Endothelial cell of umbilical vein (primary cell): ENCODE measurements at regions not wholly inside any gene's neighbourhood (a gene's known extent, or its start where the extent isn't known, plus 50 kb on each side); places are given as distances from the start of the nearest gene placed in this dataset.

Experiments used
- BruUV-seq: library from RNA; stranded (reverse); fragments of 400-500 nt; replicated peaks from 2 replicates; lab custom pipeline; 2021; lab: Mats Ljungman, UMichigan
- CTCF ChIA-PET: fragments of 300-600, 350-600 bp; sonication (Branson Sonifier 250); formaldehyde crosslinking; loops from one replicate; lab custom pipeline; 2021; ENCODE audit warnings: antibody characterized with exemption, inconsistent platforms; lab: Charles Lee
- POLR2A ChIA-PET: fragments of 300-600, 350-600 bp; sonication (Branson Sonifier 250); formaldehyde crosslinking; loops from one replicate; lab custom pipeline; 2021; ENCODE audit warnings: antibody characterized with exemption, inconsistent platforms; lab: Charles Lee
- DNase-seq: peaks from one replicate; pipeline ENCODE4 v3.0.0-alpha.2; 2011; ENCODE audit warnings: low read depth, low spot score
- FAIRE-seq: peaks from 2 replicates; lab custom pipeline; 2011; peaks lifted over from hg19 to GRCh38; lab: Jason Lieb, UNC
- H2AFZ ChIP-seq: 2 replicates; pipeline ENCODE4 v1.6.0; 2012; ENCODE audit warnings: low read depth, low read length, control low read depth, inconsistent platforms
- H3K27ac ChIP-seq: 2 replicates; pipeline ENCODE4 v1.5.1; 2011; ENCODE audit warnings: low read depth, mild to moderate bottlenecking, control low read depth, low read length, moderate library complexity; ENCODE audit not compliant: insufficient read depth
- H3K27me3 ChIP-seq, 2 experiments: 2 replicates each; pipeline versions ENCODE4 v1.6.0 to v1.6.1; 2011; ENCODE audit warnings: low read length in 2 of 2, mixed read lengths in 1 of 2; ENCODE audit not compliant: control insufficient read depth in 2 of 2, insufficient read depth in 2 of 2
- H3K36me3 ChIP-seq, 2 experiments: 2 replicates in 1 of 2; 3 replicates in 1 of 2; pipeline ENCODE4 v1.5.1; 2011; ENCODE audit warnings: low read length in 2 of 2, mild to moderate bottlenecking in 1 of 2, moderate library complexity in 1 of 2; ENCODE audit not compliant: control insufficient read depth in 2 of 2, insufficient read depth in 2 of 2; ENCODE audit errors: extremely low read depth in 1 of 2
- H3K4me1 ChIP-seq: 3 replicates; pipeline ENCODE4 v1.5.1; 2011; ENCODE audit warnings: mild to moderate bottlenecking, low read length; ENCODE audit not compliant: control insufficient read depth, insufficient read depth; ENCODE audit errors: extremely low read depth
- H3K4me2 ChIP-seq: 2 replicates; pipeline ENCODE4 v1.6.1; 2011; ENCODE audit warnings: low read length, control low read depth, mixed read lengths; ENCODE audit not compliant: insufficient read depth
- H3K4me3 ChIP-seq, 3 experiments: fragments of 200-600 bp in 1 of 3; sonication (generic), shearing (Covaris generic) in 1 of 3; replicated peaks in 1 of 3; 2 replicates each; pipeline ENCODE4 v1.5.1; 2011 to 2016; ENCODE audit warnings: control low read depth in 3 of 3, low read length in 3 of 3, mild to moderate bottlenecking in 2 of 3, inconsistent platforms in 1 of 3, low read depth in 1 of 3, moderate library complexity in 1 of 3; ENCODE audit not compliant: insufficient read depth in 1 of 3
- H3K79me2 ChIP-seq: 2 replicates; pipeline ENCODE4 v1.6.0; 2012; ENCODE audit warnings: low read length, inconsistent platforms; ENCODE audit not compliant: control insufficient read depth, insufficient read depth
- H3K9ac ChIP-seq: replicated peaks from 2 replicates; pipeline ENCODE3; 2011; ENCODE audit warnings: low read length, control low read depth; ENCODE audit not compliant: insufficient read depth; ENCODE audit errors: extremely low read depth
- H3K9me1 ChIP-seq: replicated peaks from 3 replicates; pipeline ENCODE4 v1.6.0; 2011; ENCODE audit warnings: mild to moderate bottlenecking, low read length; ENCODE audit not compliant: control insufficient read depth, insufficient read depth; ENCODE audit errors: extremely low read depth
- H3K9me3 ChIP-seq: replicated peaks from 2 replicates; pipeline ENCODE4 v1.5.1; 2012; ENCODE audit warnings: low read length, inconsistent platforms; ENCODE audit not compliant: control insufficient read depth, insufficient read depth
- H4K20me1 ChIP-seq: replicated peaks from 2 replicates; pipeline ENCODE3; 2011; ENCODE audit warnings: mild to moderate bottlenecking, low read length; ENCODE audit not compliant: control insufficient read depth, insufficient read depth; ENCODE audit errors: extremely low read depth
- EZH2 ChIP-seq: IDR thresholded peaks from 2 replicates; pipeline ENCODE4 v1.6.1; 2012; ENCODE audit warnings: borderline replicate concordance, low read depth, mild to moderate bottlenecking, moderate library complexity, low read length, inconsistent platforms; ENCODE audit not compliant: severe bottlenecking
- FOS ChIP-seq: IDR thresholded peaks from 2 replicates; pipeline ENCODE4 v1.6.1; 2011; ENCODE audit warnings: mild to moderate bottlenecking, low read length, moderate library complexity, borderline replicate concordance; ENCODE audit not compliant: insufficient read depth
- GATA2 ChIP-seq: IDR thresholded peaks from 2 replicates; pipeline ENCODE4 v1.7.0; 2011; ENCODE audit warnings: low read depth, mild to moderate bottlenecking, moderate library complexity, mixed read lengths, low read length; ENCODE audit not compliant: insufficient read length, insufficient read depth
- JUN ChIP-seq: IDR thresholded peaks from 2 replicates; pipeline ENCODE4 v1.6.1; 2011; ENCODE audit warnings: borderline replicate concordance, low read depth; ENCODE audit not compliant: insufficient read length, insufficient read depth
- MYC ChIP-seq: IDR thresholded peaks from one replicate; pipeline ENCODE4 v1.6.1; 2011; ENCODE audit warnings: mild to moderate bottlenecking, low read depth, low read length
- POLR2A ChIP-seq: IDR thresholded peaks from 2 replicates; pipeline ENCODE4 v1.6.1; 2012; ENCODE audit warnings: low read depth, mild to moderate bottlenecking, control low read depth, low read length
- POLR2AphosphoS5 ChIP-seq: IDR thresholded peaks from 2 replicates; pipeline ENCODE4 v1.6.1; 2012; ENCODE audit warnings: low read depth, mild to moderate bottlenecking, control low read depth, low read length, moderate library complexity; ENCODE audit not compliant: insufficient read depth
- dilution Hi-C: fragments of 300-500 bp; cut with MboI; formaldehyde crosslinking; loops from one replicate; pipeline ENCODE4 v1.15.0; 2019; ENCODE audit warnings: low sequenced_read_pairs; ENCODE audit not compliant: extremely low pct_ligation_motif_present
- intact Hi-C: fragments of 100-400 bp; cut with micrococcal nuclease; formaldehyde crosslinking; loops from one replicate; pipeline ENCODE4 v1.10.0; 2022
- TF ChIP-seq, protein P1 (sequence below), 2 donors: IDR thresholded peaks; 1 replicate in 1 of 2; 2 replicates in 1 of 2; pipeline ENCODE4 v1.5.1; 2011; ENCODE audit warnings: low read length in 2 of 2, mild to moderate bottlenecking in 2 of 2, moderate library complexity in 2 of 2, control low read depth in 1 of 2, inconsistent platforms in 1 of 2, low read depth in 1 of 2; ENCODE audit not compliant: insufficient read depth in 1 of 2; ENCODE audit errors: extremely low read depth in 1 of 2
- TF ChIP-seq, protein P2 (sequence below): IDR thresholded peaks from 2 replicates; pipeline ENCODE4 v1.6.1; 2011; ENCODE audit not compliant: insufficient read depth, insufficient read length

DNA sequence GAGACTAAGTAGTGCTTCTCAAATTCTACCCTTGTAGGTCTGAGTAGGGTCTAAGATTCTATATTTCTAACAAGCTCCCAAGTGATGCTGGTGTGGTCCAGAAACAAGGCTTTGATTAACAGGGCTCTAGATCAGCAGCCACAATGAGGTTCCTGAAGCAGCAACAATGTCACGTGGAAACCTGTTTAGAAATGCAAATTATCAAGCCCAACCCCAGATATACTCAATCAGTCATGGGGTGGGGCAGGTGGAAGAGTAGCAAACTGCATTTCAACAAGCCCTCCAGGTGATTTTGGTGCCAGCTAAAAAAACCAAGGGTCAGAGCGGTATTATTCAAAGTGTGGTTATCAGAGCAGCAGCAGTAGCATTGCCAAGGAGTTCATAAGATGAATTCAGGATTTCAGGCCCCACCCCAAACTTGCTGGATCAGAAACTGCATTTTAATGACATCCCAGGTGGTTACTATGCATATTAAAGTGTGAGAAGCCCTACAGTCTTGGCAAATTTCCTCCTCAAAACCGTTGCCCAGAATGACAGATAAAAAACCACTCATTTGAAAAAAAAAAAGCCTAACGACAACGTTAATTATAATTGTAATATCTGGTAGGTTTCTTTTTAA lies 199.2 kb downstream of the AHR start:
- BruUV-seq, result no TSS peak
- TF ChIP-seq FOS (no peak), MYC (no peak), POLR2AphosphoS5 (no peak), EZH2 (no peak), GATA2 (no peak), JUN (no peak), POLR2A (no peak)
- TF ChIP-seq, protein P1, sequence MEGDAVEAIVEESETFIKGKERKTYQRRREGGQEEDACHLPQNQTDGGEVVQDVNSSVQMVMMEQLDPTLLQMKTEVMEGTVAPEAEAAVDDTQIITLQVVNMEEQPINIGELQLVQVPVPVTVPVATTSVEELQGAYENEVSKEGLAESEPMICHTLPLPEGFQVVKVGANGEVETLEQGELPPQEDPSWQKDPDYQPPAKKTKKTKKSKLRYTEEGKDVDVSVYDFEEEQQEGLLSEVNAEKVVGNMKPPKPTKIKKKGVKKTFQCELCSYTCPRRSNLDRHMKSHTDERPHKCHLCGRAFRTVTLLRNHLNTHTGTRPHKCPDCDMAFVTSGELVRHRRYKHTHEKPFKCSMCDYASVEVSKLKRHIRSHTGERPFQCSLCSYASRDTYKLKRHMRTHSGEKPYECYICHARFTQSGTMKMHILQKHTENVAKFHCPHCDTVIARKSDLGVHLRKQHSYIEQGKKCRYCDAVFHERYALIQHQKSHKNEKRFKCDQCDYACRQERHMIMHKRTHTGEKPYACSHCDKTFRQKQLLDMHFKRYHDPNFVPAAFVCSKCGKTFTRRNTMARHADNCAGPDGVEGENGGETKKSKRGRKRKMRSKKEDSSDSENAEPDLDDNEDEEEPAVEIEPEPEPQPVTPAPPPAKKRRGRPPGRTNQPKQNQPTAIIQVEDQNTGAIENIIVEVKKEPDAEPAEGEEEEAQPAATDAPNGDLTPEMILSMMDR (IDR thresholded peaks at IDR 0.05; ENCODE audit: extremely low read depth in 1 of 2, insufficient read depth in 1 of 2, low read depth in 1 of 2, low read length in 2 of 2), result no peak
- TF ChIP-seq, protein P2, sequence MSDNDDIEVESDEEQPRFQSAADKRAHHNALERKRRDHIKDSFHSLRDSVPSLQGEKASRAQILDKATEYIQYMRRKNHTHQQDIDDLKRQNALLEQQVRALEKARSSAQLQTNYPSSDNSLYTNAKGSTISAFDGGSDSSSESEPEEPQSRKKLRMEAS, result no peak
- intact Hi-C loops (no loop called here), dilution Hi-C loops (no loop called here)
- H3K9ac ChIP-seq, result no peak overlapping the region
- H2AFZ ChIP-seq, result no peak overlapping the region
- no peak overlapping the region for H3K4me3 ChIP-seq
- no peak for FAIRE-seq
- DNase-seq, result no peak
- H3K79me2 ChIP-seq, result no peaks in the 10 kb centered on the region
- no peaks in the 10 kb centered on the region for H3K9me3 ChIP-seq
- H4K20me1 ChIP-seq, result no peaks in the 10 kb centered on the region
- H3K27ac ChIP-seq, result no peak overlapping the region
- no peaks in the 10 kb centered on the region for H3K36me3 ChIP-seq
- H3K9me1 ChIP-seq, result no peaks in the 10 kb centered on the region
- ChIA-PET POLR2A (no interaction called here), CTCF (interaction anchor here (0.6 to 1.7 kb wide), 4 partner anchors 14 to 572 kb away, joined by 3 to 4 read pairs (median 4); no protein-coding TSS in a partner anchor)
- H3K27me3 ChIP-seq, result no peaks in the 10 kb centered on the region
- no peak overlapping the region for H3K4me2 ChIP-seq
- H3K4me1 ChIP-seq, result no peaks in the 10 kb centered on the region
